CD8-positive, alpha-beta memory T cell (primary cell): ENCODE measurements at regions not wholly inside any gene's neighbourhood (a gene's known extent, or its start where the extent isn't known, plus 50 kb on each side); places are given as distances from the start of the nearest gene placed in this dataset.

Experiments used
- CTCF ChIA-PET: fragments of 350-600 bp; sonication (Branson Sonifier 250); formaldehyde crosslinking; loops from one replicate; lab custom pipeline; 2021; ENCODE audit warnings: antibody characterized with exemption; lab: Charles Lee
- POLR2A ChIA-PET: fragments of 350-600 bp; sonication (Branson Sonifier 250); formaldehyde crosslinking; loops from one replicate; lab custom pipeline; 2021; ENCODE audit warnings: antibody characterized with exemption; lab: Charles Lee
- DNase-seq, 5 donors: peaks; one replicate each; pipeline versions ENCODE4 v3.0.0 to v3.0.0-alpha.2; 2020 to 2022; ENCODE audit warnings: mixed read lengths in 1 of 5
- H3K27ac ChIP-seq: one replicate; pipeline ENCODE4 v1.7.0; 2013; ENCODE audit warnings: low read depth, mild to moderate bottlenecking, low read length, moderate library complexity
- H3K27me3 ChIP-seq: 2 replicates; pipeline ENCODE4 v1.7.0; 2013; ENCODE audit warnings: low read length, mild to moderate bottlenecking; ENCODE audit not compliant: insufficient read depth, poor library complexity, severe bottlenecking
- H3K36me3 ChIP-seq: 2 replicates; pipeline ENCODE4 v1.7.0; 2013; ENCODE audit warnings: mild to moderate bottlenecking, low read length, moderate library complexity; ENCODE audit not compliant: insufficient read depth
- H3K4me1 ChIP-seq: 2 replicates; pipeline ENCODE4 v1.7.0; 2013; ENCODE audit warnings: mild to moderate bottlenecking, low read length, moderate library complexity; ENCODE audit not compliant: insufficient read depth
- H3K4me3 ChIP-seq: 2 replicates; pipeline ENCODE4 v1.7.0; 2013; ENCODE audit warnings: mild to moderate bottlenecking, low read length
- H3K9me3 ChIP-seq: 2 replicates; pipeline ENCODE4 v1.7.0; 2013; ENCODE audit warnings: mild to moderate bottlenecking, low read length
- H3K27ac Mint-ChIP-seq, 8 donors: one replicate each; pipeline ENCODE4 v1.8.0; 2020 to 2021; ENCODE audit warnings: mixed read lengths in 8 of 8, mild to moderate bottlenecking in 6 of 8, inconsistent platforms in 3 of 8, moderate library complexity in 3 of 8
- H3K27me3 Mint-ChIP-seq, 2 donors: one replicate each; pipeline ENCODE4 v1.8.0; 2020 to 2021; ENCODE audit warnings: mixed read lengths in 2 of 2, mild to moderate bottlenecking in 1 of 2, moderate library complexity in 1 of 2
- H3K36me3 Mint-ChIP-seq, 3 donors: one replicate each; pipeline ENCODE4 v1.8.0; 2020 to 2021; ENCODE audit warnings: mixed read lengths in 3 of 3, inconsistent platforms in 1 of 3, mild to moderate bottlenecking in 1 of 3
- H3K4me1 Mint-ChIP-seq, 3 donors: one replicate each; pipeline ENCODE4 v1.8.0; 2020 to 2021; ENCODE audit warnings: mixed read lengths in 3 of 3, inconsistent platforms in 1 of 3, mild to moderate bottlenecking in 1 of 3
- H3K4me3 Mint-ChIP-seq, 7 donors: one replicate each; pipeline ENCODE4 v1.8.0; 2020 to 2021; ENCODE audit warnings: mixed read lengths in 7 of 7, mild to moderate bottlenecking in 6 of 7, moderate library complexity in 4 of 7, inconsistent platforms in 2 of 7
- H3K9me3 Mint-ChIP-seq, 5 donors: one replicate each; pipeline ENCODE4 v1.8.0; 2020 to 2022; ENCODE audit warnings: mixed read lengths in 5 of 5, mild to moderate bottlenecking in 3 of 5, moderate library complexity in 2 of 5, inconsistent platforms in 1 of 5

- H3K4me1 Mint-ChIP-seq = no peaks in the 10 kb centered on the region
- peaks cover 2 to 17% of the 10 kb centered on the region in 2 donors for H3K27me3 Mint-ChIP-seq
- DNase-seq = no peak
- Histone ChIP-seq H3K4me3 (no peak overlapping the region), H3K36me3 (no peaks in the 10 kb centered on the region), H3K27ac (no peak overlapping the region), H3K4me1 (no peaks in the 10 kb centered on the region), H3K9me3 (no peaks in the 10 kb centered on the region), H3K27me3 (no peaks in the 10 kb centered on the region)
- H3K4me3 Mint-ChIP-seq = no peak overlapping the region
- no peaks in the 10 kb centered on the region for H3K9me3 Mint-ChIP-seq
- CTCF ChIA-PET = no interaction called here
- H3K36me3 Mint-ChIP-seq = no peaks in the 10 kb centered on the region
- POLR2A ChIA-PET = no interaction called here
- no peak overlapping the region for H3K27ac Mint-ChIP-seq
Observed at GRCh38 chr6:40925341-40925740, 113.7 kb downstream of the UNC5CL start.

- no peak overlapping the region for H3K27ac Mint-ChIP-seq
- no peaks in the 10 kb centered on the region for H3K4me1 Mint-ChIP-seq
- H3K4me1 ChIP-seq = no peaks in the 10 kb centered on the region
- CTCF ChIA-PET = no interaction called here
- no peaks in the 10 kb centered on the region for H3K9me3 ChIP-seq
- H3K36me3 ChIP-seq = no peaks in the 10 kb centered on the region
- H3K9me3 Mint-ChIP-seq = no peaks in the 10 kb centered on the region
- H3K27ac ChIP-seq = no peak overlapping the region
- POLR2A ChIA-PET = no interaction called here
- DNase-seq = no peak
- H3K27me3 Mint-ChIP-seq = peaks cover 2 to 17% of the 10 kb centered on the region in 2 donors
- no peak overlapping the region for H3K4me3 Mint-ChIP-seq
- H3K4me3 ChIP-seq = no peak overlapping the region
- no peaks in the 10 kb centered on the region for H3K27me3 ChIP-seq
- H3K36me3 Mint-ChIP-seq = no peaks in the 10 kb centered on the region
Observed at GRCh38 chr6:40924839-40925238, 114.2 kb downstream of the UNC5CL start.

DNA sequence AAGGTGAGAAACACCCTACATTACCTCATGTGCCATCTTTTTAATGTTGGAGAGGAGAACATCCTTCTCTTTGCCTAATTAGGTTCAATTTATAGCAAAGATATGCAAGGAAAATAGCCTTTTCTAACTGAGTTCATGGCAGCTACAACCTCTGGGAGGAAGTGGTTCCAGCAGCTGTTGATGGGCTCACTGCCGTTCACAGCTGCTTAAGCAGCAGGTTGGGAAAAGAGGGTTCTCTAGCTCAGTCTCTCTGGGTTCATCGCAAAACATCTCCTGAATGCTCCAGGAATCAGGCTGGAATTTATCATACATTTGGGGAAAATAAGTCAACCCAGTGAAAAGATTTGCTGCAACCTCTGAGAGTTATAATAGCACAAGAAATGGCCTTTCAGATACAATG is 115.1 kb downstream of the UNC5CL start:
- POLR2A ChIA-PET = no interaction called here
- Mint-ChIP-seq H3K9me3 (no peaks in the 10 kb centered on the region), H3K36me3 (no peaks in the 10 kb centered on the region), H3K27me3 (peaks cover 2 to 26% of the 10 kb centered on the region in 2 donors), H3K4me1 (no peaks in the 10 kb centered on the region), H3K27ac (no peak overlapping the region), H3K4me3 (no peak overlapping the region)
- no peak for DNase-seq
- Histone ChIP-seq H3K27me3 (no peaks in the 10 kb centered on the region), H3K36me3 (no peaks in the 10 kb centered on the region), H3K4me1 (no peaks in the 10 kb centered on the region), H3K4me3 (no peak overlapping the region), H3K9me3 (no peaks in the 10 kb centered on the region), H3K27ac (no peak overlapping the region)
- CTCF ChIA-PET = no interaction called here

DNA sequence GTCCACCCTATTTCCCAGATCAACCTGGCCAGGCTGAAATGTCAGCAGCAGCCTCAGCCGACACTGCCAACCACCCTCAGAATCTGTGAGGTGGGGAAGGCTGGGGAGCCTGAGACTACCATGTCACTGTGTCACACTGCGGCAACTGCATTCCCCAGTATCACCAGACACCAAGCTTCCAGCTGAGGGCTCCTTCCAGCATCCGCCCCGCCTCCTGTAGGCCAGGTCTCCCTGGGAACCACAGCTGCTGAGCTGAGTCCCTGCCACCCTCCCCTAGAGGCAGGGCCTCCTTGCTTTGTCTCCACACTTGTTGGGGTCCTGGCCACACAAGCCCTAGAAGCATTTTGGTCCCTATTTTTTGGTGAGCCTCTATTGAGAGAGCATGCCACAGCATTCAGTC is 115.7 kb downstream of the UNC5CL start:
- H3K27me3 ChIP-seq = no peaks in the 10 kb centered on the region
- no peak for DNase-seq
- no peak overlapping the region for H3K4me3 ChIP-seq
- Mint-ChIP-seq H3K9me3 (no peaks in the 10 kb centered on the region), H3K36me3 (no peaks in the 10 kb centered on the region), H3K27ac (no peak overlapping the region), H3K4me1 (no peaks in the 10 kb centered on the region), H3K4me3 (no peak overlapping the region), H3K27me3 (peaks cover 5 to 31% of the 10 kb centered on the region in 2 donors)
- no peaks in the 10 kb centered on the region for H3K9me3 ChIP-seq
- H3K4me1 ChIP-seq = no peaks in the 10 kb centered on the region
- H3K36me3 ChIP-seq = no peaks in the 10 kb centered on the region
- CTCF ChIA-PET = no interaction called here
- H3K27ac ChIP-seq = no peak overlapping the region
- POLR2A ChIA-PET = no interaction called here

GRCh38 chr6:40922281-40922680 is 116.7 kb downstream of the UNC5CL start:
- no peaks in the 10 kb centered on the region for H3K4me1 ChIP-seq
- H3K36me3 ChIP-seq = no peaks in the 10 kb centered on the region
- peak overlapping the region in 1 of 8 donors; percentile 24 for H3K27ac Mint-ChIP-seq
- no peaks in the 10 kb centered on the region for H3K9me3 Mint-ChIP-seq
- no peaks in the 10 kb centered on the region for H3K27me3 ChIP-seq
- H3K27ac ChIP-seq = no peak overlapping the region
- no peak overlapping the region for H3K4me3 ChIP-seq
- no peak overlapping the region for H3K4me3 Mint-ChIP-seq
- ChIA-PET CTCF (no interaction called here), POLR2A (no interaction called here)
- no peaks in the 10 kb centered on the region for H3K9me3 ChIP-seq
- H3K4me1 Mint-ChIP-seq = no peaks in the 10 kb centered on the region
- no peaks in the 10 kb centered on the region for H3K36me3 Mint-ChIP-seq
- no peak for DNase-seq
- peaks cover 5 to 35% of the 10 kb centered on the region in 2 donors for H3K27me3 Mint-ChIP-seq

DNA sequence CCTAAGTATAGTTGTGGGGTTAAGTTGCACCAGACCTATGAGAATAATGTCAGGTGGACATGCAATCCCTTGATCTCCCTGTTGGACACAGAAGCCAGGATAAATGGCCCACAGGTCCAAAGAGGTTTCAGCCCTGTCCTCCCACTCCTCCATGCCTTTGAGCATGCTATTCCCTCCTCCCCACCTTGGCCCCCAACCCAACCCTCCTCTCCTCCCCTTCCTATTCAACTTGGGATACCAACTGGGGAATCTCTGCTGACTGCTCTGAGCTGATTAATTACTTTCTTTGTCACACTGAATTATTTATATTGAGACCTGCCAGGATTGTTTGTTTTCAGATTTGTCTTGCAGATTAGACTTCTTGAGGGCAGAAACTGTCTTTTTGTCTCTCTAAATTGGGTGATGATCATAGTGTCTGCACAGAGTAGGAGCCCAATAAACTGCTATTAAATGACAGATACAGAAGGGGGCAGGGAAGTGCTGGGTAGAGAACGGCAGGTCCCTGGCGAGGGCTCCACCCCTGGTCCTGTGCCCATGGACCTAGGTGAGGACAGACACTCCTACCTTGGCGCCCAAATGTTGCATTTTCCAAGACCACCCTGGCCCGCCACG is 120.9 kb downstream of the UNC5CL start:
- no peak overlapping the region for H3K27ac Mint-ChIP-seq
- POLR2A ChIA-PET = no interaction called here
- no peaks in the 10 kb centered on the region for H3K36me3 ChIP-seq
- H3K36me3 Mint-ChIP-seq = no peaks in the 10 kb centered on the region
- H3K9me3 ChIP-seq = no peaks in the 10 kb centered on the region
- H3K4me3 Mint-ChIP-seq = no peak overlapping the region
- CTCF ChIA-PET = no interaction called here
- no peaks in the 10 kb centered on the region for H3K4me1 ChIP-seq
- no peak overlapping the region for H3K4me3 ChIP-seq
- no peak overlapping the region for H3K27ac ChIP-seq
- H3K27me3 Mint-ChIP-seq = peaks cover 3 to 43% of the 10 kb centered on the region in 2 donors
- no peaks in the 10 kb centered on the region for H3K4me1 Mint-ChIP-seq
- no peaks in the 10 kb centered on the region for H3K9me3 Mint-ChIP-seq
- no peak for DNase-seq
- no peaks in the 10 kb centered on the region for H3K27me3 ChIP-seq

DNA sequence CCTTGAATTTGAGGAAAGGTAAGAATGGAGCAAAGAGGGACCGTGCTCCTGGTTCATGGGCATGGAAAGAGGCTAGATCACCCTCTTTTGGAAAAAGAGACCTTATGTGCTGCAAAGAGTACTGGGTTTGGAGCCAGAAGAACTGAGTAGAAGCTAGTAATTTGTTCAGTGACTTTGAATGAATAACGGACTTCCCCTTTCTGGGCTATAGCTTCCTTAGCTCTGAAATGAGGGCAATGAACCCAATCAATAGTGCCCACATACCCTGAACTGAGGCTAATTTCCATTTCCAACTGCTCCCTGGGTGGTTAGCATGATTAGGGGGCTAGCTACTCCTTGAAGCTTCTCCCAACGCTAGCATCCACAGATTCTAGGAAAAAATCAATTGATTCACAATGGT is 121.4 kb downstream of the UNC5CL start:
- no peak for DNase-seq
- H3K4me3 ChIP-seq = no peak overlapping the region
- no peaks in the 10 kb centered on the region for H3K4me1 ChIP-seq
- Mint-ChIP-seq H3K27ac (no peak overlapping the region), H3K4me1 (no peaks in the 10 kb centered on the region), H3K9me3 (no peaks in the 10 kb centered on the region), H3K27me3 (peaks cover 3 to 43% of the 10 kb centered on the region in 2 donors), H3K4me3 (no peak overlapping the region), H3K36me3 (no peaks in the 10 kb centered on the region)
- H3K9me3 ChIP-seq = no peaks in the 10 kb centered on the region
- ChIA-PET POLR2A (no interaction called here), CTCF (no interaction called here)
- H3K27ac ChIP-seq = no peak overlapping the region
- H3K27me3 ChIP-seq = no peaks in the 10 kb centered on the region
- no peaks in the 10 kb centered on the region for H3K36me3 ChIP-seq

GRCh38 chr6:40916845-40917244 is 122.2 kb downstream of the UNC5CL start:
- Mint-ChIP-seq H3K4me1 (no peaks in the 10 kb centered on the region), H3K4me3 (no peak overlapping the region), H3K27ac (no peak overlapping the region), H3K36me3 (no peaks in the 10 kb centered on the region), H3K27me3 (peaks cover 3 to 40% of the 10 kb centered on the region in 2 donors), H3K9me3 (no peaks in the 10 kb centered on the region)
- no peaks in the 10 kb centered on the region for H3K4me1 ChIP-seq
- no peaks in the 10 kb centered on the region for H3K36me3 ChIP-seq
- ChIA-PET POLR2A (no interaction called here), CTCF (no interaction called here)
- no peaks in the 10 kb centered on the region for H3K27me3 ChIP-seq
- no peaks in the 10 kb centered on the region for H3K9me3 ChIP-seq
- DNase-seq = no peak
- H3K4me3 ChIP-seq = no peak overlapping the region
- H3K27ac ChIP-seq = no peak overlapping the region

GRCh38 chr6:40915165-40915564 is 123.9 kb downstream of the UNC5CL start:
- H3K4me1 Mint-ChIP-seq = no peaks in the 10 kb centered on the region
- Histone ChIP-seq H3K4me3 (no peak overlapping the region), H3K4me1 (no peaks in the 10 kb centered on the region), H3K36me3 (no peaks in the 10 kb centered on the region), H3K27ac (no peak overlapping the region), H3K27me3 (no peaks in the 10 kb centered on the region), H3K9me3 (no peaks in the 10 kb centered on the region)
- no peak for DNase-seq
- peaks cover 4 to 40% of the 10 kb centered on the region in 2 donors for H3K27me3 Mint-ChIP-seq
- H3K27ac Mint-ChIP-seq = no peak overlapping the region
- H3K36me3 Mint-ChIP-seq = no peaks in the 10 kb centered on the region
- H3K9me3 Mint-ChIP-seq = peaks cover 0 to 2% (median 0%) of the 10 kb centered on the region in 5 donors
- H3K4me3 Mint-ChIP-seq = no peak overlapping the region
- ChIA-PET CTCF (no interaction called here), POLR2A (no interaction called here)
